WTC11 (cell line): ENCODE measurements at regions not wholly inside any gene's neighbourhood (a gene's known extent, or its start where the extent isn't known, plus 50 kb on each side); places are given as distances from the start of the nearest gene placed in this dataset.
"Not testable (repeated sequence)": the region's sequence is repeated elsewhere in the genome, so short reads cannot be mapped to it uniquely, and the experiment has no call there.

Experiments
- ATF2 ChIP-seq: sonication (generic); formaldehyde crosslinking; IDR thresholded peaks from 2 replicates; pipeline ENCODE4 v1.8.1; 2022; ENCODE audit warnings: low read depth, missing genetic modification reagents, borderline replicate concordance
- CTCF ChIP-seq: fragments of 200-600 bp; IDR thresholded peaks from 2 replicates; pipeline ENCODE4 v1.8.0; 2022; ENCODE audit warnings: antibody characterized with exemption
- ELF4 ChIP-seq: sonication (generic); formaldehyde crosslinking; IDR thresholded peaks from 2 replicates; pipeline ENCODE4 v1.8.1; 2022; ENCODE audit warnings: low read depth, mild to moderate bottlenecking, moderate library complexity, missing genetic modification reagents
- GTF2I ChIP-seq: fragments of 250-450 bp; sonication (Bioruptor Pico); conservative IDR thresholded peaks from 2 replicates; pipeline ENCODE4 v1.4.0; 2021; ENCODE audit warnings: mild to moderate bottlenecking
- MYBL2 ChIP-seq: sonication (generic); formaldehyde crosslinking; IDR thresholded peaks from 2 replicates; pipeline ENCODE4 v1.8.1; 2023; ENCODE audit warnings: mild to moderate bottlenecking, moderate library complexity, missing genetic modification reagents
- PRDM15 ChIP-seq: sonication (generic); formaldehyde crosslinking; IDR thresholded peaks from 2 replicates; pipeline ENCODE4 v1.8.0; 2022; ENCODE audit warnings: missing genetic modification reagents
- RELA ChIP-seq: sonication (generic); formaldehyde crosslinking; IDR thresholded peaks from 2 replicates; pipeline ENCODE4 v1.8.1; 2022; ENCODE audit warnings: missing genetic modification reagents, mild to moderate bottlenecking, borderline replicate concordance
- SP1 ChIP-seq: sonication (generic); formaldehyde crosslinking; conservative IDR thresholded peaks from 2 replicates; pipeline ENCODE4 v1.8.1; 2022; ENCODE audit warnings: missing genetic modification reagents
- ZNF219 ChIP-seq: sonication (generic); formaldehyde crosslinking; IDR thresholded peaks from 2 replicates; pipeline ENCODE4 v1.8.0; 2023; ENCODE audit warnings: missing genetic modification reagents, mild to moderate bottlenecking, borderline replicate concordance
- TF ChIP-seq, protein P1 (sequence below): sonication (generic); formaldehyde crosslinking; IDR thresholded peaks from 2 replicates; pipeline ENCODE4 v1.8.1; 2023; ENCODE audit warnings: mild to moderate bottlenecking, missing genetic modification reagents, moderate library complexity
- TF ChIP-seq, protein P2 (sequence below): sonication (generic); formaldehyde crosslinking; IDR thresholded peaks from 2 replicates; pipeline ENCODE4 v1.8.1; 2023; ENCODE audit warnings: mild to moderate bottlenecking, missing genetic modification reagents, moderate library complexity
- TF ChIP-seq, protein P3 (sequence below): sonication (generic); formaldehyde crosslinking; IDR thresholded peaks from 2 replicates; pipeline ENCODE4 v1.8.0; 2022; ENCODE audit warnings: mild to moderate bottlenecking, missing genetic modification reagents

DNA sequence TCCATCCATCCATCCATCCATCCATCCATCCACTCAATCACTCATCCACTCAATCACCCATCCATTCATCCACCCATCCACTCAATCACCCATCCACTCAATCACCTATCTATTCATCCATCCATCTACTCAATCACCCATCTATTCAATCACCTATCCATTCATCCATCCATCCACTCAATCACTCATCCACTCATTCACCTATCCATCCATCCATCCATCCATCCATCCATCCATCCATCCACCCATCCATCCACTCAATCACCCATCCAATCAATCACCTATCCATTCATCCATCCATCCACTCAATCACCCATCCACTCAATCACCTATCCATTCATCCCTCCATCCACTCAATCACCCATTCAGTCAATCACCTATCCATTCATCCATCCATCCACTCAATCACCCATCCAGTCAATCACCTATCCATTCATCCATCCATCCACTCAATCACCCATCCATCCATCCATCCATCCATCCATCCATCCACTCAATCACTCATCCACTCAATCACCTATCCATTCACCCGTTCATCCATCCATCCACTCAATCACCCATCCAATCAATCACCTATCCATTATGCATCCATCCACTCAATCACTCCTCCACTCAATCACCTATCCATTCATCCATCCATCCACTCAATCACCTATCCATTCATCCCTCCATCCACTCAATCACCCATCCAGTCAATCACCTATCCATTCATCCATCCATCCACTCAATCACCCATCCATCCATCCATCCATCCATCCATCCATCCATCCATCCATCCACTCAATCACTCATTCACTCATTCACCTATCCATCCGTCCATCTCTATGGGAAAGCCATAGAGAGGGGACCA is 114.7 kb upstream of the ZBTB40 start:
- not testable (repeated sequence) for TF ChIP-seq CTCF; SP1; ZNF219 (CRISPR knock-in tag); MYBL2 (CRISPR knock-in tag); GTF2I; RELA (CRISPR knock-in tag); PRDM15 (CRISPR knock-in tag); ATF2 (CRISPR knock-in tag); ELF4 (CRISPR knock-in tag)
- TF ChIP-seq, protein P1, sequence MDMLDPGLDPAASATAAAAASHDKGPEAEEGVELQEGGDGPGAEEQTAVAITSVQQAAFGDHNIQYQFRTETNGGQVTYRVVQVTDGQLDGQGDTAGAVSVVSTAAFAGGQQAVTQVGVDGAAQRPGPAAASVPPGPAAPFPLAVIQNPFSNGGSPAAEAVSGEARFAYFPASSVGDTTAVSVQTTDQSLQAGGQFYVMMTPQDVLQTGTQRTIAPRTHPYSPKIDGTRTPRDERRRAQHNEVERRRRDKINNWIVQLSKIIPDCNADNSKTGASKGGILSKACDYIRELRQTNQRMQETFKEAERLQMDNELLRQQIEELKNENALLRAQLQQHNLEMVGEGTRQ: not testable (repeated sequence)
- TF ChIP-seq, protein P2, sequence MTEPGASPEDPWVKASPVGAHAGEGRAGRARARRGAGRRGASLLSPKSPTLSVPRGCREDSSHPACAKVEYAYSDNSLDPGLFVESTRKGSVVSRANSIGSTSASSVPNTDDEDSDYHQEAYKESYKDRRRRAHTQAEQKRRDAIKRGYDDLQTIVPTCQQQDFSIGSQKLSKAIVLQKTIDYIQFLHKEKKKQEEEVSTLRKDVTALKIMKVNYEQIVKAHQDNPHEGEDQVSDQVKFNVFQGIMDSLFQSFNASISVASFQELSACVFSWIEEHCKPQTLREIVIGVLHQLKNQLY (CRISPR knock-in tag): not testable (repeated sequence)
- TF ChIP-seq, protein P3, sequence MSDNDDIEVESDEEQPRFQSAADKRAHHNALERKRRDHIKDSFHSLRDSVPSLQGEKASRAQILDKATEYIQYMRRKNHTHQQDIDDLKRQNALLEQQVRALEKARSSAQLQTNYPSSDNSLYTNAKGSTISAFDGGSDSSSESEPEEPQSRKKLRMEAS: not testable (repeated sequence)
